Fibroblast of the aortic adventitia (primary cell): ENCODE measurements at regions not wholly inside any gene's neighbourhood (a gene's known extent, or its start where the extent isn't known, plus 50 kb on each side); places are given as distances from the start of the nearest gene placed in this dataset.

ENCODE experiments used
- DNase-seq: peaks from one replicate; pipeline ENCODE4 v3.0.0-alpha.2; 2010; ENCODE audit warnings: low read depth
- H3K4me3 ChIP-seq: 2 replicates; pipeline ENCODE4 v1.5.1; 2011; ENCODE audit warnings: low read depth, mild to moderate bottlenecking, control low read depth, low read length, moderate library complexity
- CTCF ChIP-seq: IDR thresholded peaks from 2 replicates; pipeline ENCODE4 v1.5.1; 2011; ENCODE audit warnings: mild to moderate bottlenecking, low read length, control low read depth, inconsistent platforms; ENCODE audit not compliant: insufficient read depth

DNA sequence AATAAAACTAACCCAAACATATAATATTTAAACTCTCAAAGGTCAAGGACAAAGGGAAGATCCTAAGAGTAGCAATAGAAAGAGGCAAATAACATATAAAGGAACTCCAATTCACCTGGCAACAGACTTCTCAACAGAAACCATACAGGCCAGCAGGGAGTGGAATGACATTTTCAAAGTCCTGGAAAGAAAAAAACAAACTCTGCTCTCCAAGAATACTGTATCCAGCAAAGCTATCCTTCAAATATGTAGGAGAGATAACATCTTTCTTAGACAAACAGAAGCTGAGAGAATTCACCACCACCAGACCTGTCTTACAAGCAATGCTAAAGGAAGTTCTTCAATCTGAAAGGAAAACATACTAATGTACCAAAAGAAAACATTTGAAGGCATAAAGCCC, 51.5 kb upstream of the TMEM158 start:
- H3K4me3 ChIP-seq = no peak overlapping the region
- no peak for DNase-seq
- no peak for TF ChIP-seq CTCF

- no peak overlapping the region for H3K4me3 ChIP-seq
- DNase-seq = no peak
- TF ChIP-seq CTCF = no peak
Observed at GRCh38 chr3:45280232-45280631, 54.1 kb upstream of the TMEM158 start.

- DNase-seq = no peak
- H3K4me3 ChIP-seq = no peak overlapping the region
- no peak for TF ChIP-seq CTCF
Observed at GRCh38 chr3:45280971-45281370, 54.9 kb upstream of the TMEM158 start.

DNA sequence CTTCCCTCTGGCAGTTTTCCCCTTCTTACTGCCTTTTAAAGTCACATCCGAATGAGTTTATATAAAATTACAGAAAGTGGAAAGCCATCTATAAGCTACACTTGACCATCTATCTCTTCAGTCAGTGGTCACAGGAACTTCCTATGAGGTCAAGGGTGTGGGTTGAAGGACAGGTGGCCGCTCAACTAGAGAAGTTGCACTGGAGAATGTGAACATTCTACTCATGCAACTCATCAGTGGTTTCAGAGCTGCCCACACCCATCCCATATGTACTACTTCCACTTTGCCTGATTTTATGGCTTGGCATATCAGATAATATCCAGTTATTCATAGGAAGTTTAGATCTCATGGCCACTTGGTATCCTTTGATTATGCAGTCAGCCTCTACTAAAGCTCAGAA, 57.4 kb upstream of the TMEM158 start:
- TF ChIP-seq CTCF = no peak
- no peak for DNase-seq
- H3K4me3 ChIP-seq = no peak overlapping the region

GRCh38 chr3:45297331-45297730, 71.2 kb upstream of the TMEM158 start:
- TF ChIP-seq CTCF = no peak
- no peak overlapping the region for H3K4me3 ChIP-seq
- no peak for DNase-seq

GRCh38 chr3:45302470-45302869, 76.4 kb upstream of the TMEM158 start:
- no peak overlapping the region for H3K4me3 ChIP-seq
- DNase-seq = no peak
- no peak for TF ChIP-seq CTCF

GRCh38 chr3:45306406-45307008, 80.4 kb upstream of the TMEM158 start:
- no peak for DNase-seq
- no peak for TF ChIP-seq CTCF
- H3K4me3 ChIP-seq = no peak overlapping the region
